GM21717 (cell line): ENCODE measurements at regions not wholly inside any gene's neighbourhood (a gene's known extent, or its start where the extent isn't known, plus 50 kb on each side); places are given as distances from the start of the nearest gene placed in this dataset.
"Not testable (repeated sequence)": the region's sequence is repeated elsewhere in the genome, so short reads cannot be mapped to it uniquely, and the experiment has no call there.

Source experiments
- ATAC-seq: cut with Tn5 transposase; IDR thresholded peaks from one replicate; pipeline ENCODE4 v1.9.1; 2021; ENCODE audit warnings: mild to moderate bottlenecking, moderate library complexity; ENCODE audit not compliant: unreplicated experiment

GRCh38 chr6:85360794-85361642 lies 88.9 kb upstream of the NT5E start:
- ATAC-seq, result no peak

GRCh38 chr6:85357651-85358050 lies 92.2 kb upstream of the NT5E start:
- no peak for ATAC-seq

- ATAC-seq, result not testable (repeated sequence)
These were observed 93.1 kb upstream of the NT5E start for GRCh38 chr6:85356743-85357142.

- ATAC-seq, result no peak
These were observed 94.1 kb upstream of the NT5E start for GRCh38 chr6:85355816-85356215.

GRCh38 chr6:85354761-85355618 lies 94.9 kb upstream of the NT5E start:
- peak; percentile 86 for ATAC-seq

GRCh38 chr6:85353012-85353411 lies 96.9 kb upstream of the NT5E start:
- ATAC-seq, result no peak

- ATAC-seq, result no peak
These were observed 101.2 kb upstream of the NT5E start for GRCh38 chr6:85348643-85349042.

- ATAC-seq, result no peak
These were observed 102.1 kb upstream of the NT5E start for GRCh38 chr6:85347812-85348211.

GRCh38 chr6:85346196-85346595 lies 103.7 kb upstream of the NT5E start:
- no peak for ATAC-seq

- ATAC-seq, result no peak
These were observed 104.9 kb upstream of the NT5E start for GRCh38 chr6:85344996-85345395.

GRCh38 chr6:85343428-85343827 lies 106.5 kb upstream of the NT5E start:
- no peak for ATAC-seq

- ATAC-seq, result no peak
These were observed 120.7 kb upstream of the NT5E start for GRCh38 chr6:85329196-85329595.

- ATAC-seq, result not testable (repeated sequence)
These were observed 124.1 kb upstream of the NT5E start for GRCh38 chr6:85325811-85326210.

GRCh38 chr6:85323435-85324040 lies 126.3 kb upstream of the NT5E start:
- peak; percentile 91 for ATAC-seq

GRCh38 chr6:85322446-85323105 lies 127.3 kb upstream of the NT5E start:
- ATAC-seq, result no peak

GRCh38 chr6:85321906-85322305 lies 128.0 kb upstream of the NT5E start:
- ATAC-seq, result no peak

- no peak for ATAC-seq
These were observed 135.3 kb upstream of the NT5E start for GRCh38 chr6:85314586-85314985.

GRCh38 chr6:85300581-85300980 lies 149.3 kb upstream of the NT5E start:
- no peak for ATAC-seq

GRCh38 chr6:85298553-85298952 lies 151.3 kb upstream of the NT5E start:
- ATAC-seq, result no peak

GRCh38 chr6:85291326-85291725 lies 158.6 kb upstream of the NT5E start:
- ATAC-seq, result no peak

GRCh38 chr6:85287654-85288053 lies 162.2 kb upstream of the NT5E start:
- ATAC-seq, result no peak
